HG02623 (cell line): ENCODE measurements at regions not wholly inside any gene's neighbourhood (a gene's known extent, or its start where the extent isn't known, plus 50 kb on each side); places are given as distances from the start of the nearest gene placed in this dataset.

Experiments
- ATAC-seq: cut with Tn5 transposase; IDR thresholded peaks from one replicate; pipeline ENCODE4 v1.9.1; 2021; ENCODE audit warnings: moderate library complexity; ENCODE audit not compliant: unreplicated experiment

DNA sequence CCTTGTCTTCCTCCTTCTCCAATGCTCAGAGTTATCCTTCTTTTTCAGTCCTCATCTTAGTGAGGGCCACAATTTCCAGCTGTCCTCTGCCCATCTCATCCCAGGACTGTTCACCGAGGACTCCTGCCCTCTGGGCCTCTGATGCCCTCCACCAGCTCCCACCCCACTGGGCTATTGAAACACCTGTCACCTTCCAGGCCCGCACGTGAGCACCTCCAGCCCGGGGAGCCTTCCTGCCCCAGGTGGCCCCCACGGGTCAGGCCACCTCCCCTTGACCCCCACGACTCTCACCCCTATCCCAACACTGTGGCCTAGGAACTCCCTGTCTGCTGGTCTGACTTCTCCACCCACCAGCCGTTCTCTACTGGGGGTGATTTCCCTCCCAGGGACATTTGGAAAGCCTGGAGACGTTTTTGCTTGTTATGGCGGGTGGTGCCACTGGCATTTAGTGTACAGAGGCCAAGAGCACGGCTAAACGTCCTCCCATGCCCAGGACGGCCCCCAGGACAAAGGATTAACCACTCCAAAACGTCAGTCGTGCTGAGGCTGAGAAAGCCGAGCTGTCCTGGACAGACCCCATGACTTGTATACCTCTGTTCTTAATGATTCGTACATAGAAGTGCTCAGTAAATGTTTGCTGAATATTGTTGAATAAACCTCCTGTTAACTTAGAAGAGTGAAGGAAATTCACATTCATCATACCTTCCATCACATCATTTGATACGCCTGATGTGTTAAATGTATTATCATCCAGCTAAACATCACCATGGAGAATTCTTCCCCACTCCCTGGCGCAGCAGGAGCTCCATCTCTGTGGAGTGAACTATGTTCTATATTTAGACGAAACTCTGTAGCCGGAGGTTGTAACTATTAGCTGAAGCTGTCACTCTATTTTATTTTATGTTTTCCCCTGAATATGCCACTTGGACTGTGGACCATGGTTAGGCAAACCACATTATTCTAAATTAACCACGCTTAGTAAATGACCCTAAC is 270.1 kb upstream of the SHH start:
- ATAC-seq = no peak

DNA sequence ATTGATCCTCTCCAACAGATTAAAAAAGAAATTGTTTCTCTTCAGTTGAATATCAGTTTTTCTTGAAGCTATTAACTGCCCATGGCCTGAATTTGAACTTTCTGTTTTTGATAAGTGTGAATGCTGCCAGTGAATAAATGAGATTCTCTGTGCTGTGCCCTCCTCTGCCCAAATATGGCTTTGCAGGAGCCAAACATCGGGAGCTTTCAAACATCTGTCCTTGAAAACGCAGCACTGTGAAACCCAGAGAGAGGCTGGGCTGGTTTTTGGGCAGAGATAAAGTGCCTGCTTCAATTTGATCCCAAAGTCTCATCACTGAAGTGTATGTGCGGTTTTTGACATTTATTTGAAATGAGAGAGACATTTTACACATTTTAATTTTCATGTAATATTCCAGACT is 268.3 kb upstream of the SHH start:
- ATAC-seq = no peak

DNA sequence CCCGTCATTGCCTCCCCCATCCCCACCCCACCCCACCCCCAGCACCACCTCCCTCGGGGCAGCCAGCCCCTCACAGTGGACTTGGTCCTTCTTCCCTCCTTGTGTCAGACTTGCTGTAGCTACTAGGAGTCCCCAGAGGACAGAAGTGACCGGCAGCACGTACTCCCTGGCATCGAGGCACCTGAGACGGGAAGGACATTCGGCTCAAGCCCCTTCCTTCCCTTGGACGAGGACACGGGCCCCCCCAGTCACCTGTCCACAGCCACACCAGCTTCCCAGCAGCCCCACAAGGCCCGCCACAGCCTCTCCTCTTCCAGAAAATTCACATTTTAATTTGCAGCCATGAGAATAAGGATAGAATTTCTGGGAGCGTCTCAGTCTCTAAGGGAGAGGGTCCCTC is 267.8 kb upstream of the SHH start:
- ATAC-seq = no peak

DNA sequence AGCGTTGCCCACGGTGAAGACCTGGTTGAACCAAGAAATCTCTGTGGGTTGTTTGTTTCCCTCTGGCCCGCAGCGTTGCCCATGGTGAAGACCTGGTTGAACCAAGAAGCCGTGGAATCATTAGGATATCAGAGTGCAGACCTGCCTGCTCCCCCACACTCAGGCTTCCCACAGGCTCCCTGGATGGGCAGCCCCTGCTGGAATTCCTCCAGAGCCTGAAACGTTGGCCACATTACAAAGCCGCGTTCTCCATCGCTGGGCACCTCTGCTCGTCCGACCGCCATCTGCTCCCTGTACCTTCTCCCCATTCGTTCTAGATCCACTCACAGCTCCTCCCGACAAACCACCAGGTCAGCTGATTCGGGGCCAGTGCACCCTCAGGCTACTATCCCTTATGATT is 266.9 kb upstream of the SHH start:
- no peak for ATAC-seq

GRCh38 chr7:156074982-156075615 is 262.8 kb upstream of the SHH start:
- ATAC-seq = no peak

GRCh38 chr7:156074084-156074483 is 261.8 kb upstream of the SHH start:
- ATAC-seq = no peak

DNA sequence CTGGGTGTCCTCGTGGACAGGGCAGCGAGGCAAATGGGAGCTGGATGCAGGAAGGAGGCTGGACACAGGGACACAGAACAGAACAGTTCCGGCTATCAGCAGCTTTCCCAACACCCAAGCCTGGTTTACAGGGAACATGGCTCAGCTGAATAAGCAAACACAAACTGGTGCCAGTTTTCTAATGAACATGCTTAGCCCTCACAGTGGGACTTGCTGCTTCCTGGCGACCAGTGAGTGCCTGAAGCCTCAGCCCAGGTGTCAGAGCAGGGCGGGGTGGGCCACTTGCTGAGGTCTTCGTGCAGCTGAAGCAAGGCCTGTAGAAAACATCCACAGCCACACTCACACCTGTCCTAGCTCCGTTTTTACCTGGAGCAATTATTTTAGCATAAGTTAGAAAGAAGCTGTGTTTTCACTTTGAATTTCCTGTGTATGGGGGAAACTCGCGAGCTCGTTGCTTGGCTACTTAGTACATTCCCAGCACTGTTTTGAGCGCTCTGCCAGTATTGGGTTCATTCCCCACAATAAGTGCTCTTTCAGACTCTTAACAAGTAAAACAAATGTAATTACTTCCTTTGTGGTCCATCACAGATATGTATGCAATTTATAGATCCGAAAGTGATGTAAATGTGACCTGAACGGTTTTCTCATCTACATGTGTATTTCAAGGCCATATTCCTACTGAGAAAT is 261.2 kb upstream of the SHH start:
- ATAC-seq = no peak

- no peak for ATAC-seq
Measured at GRCh38 chr7:156071612-156072011, 259.3 kb upstream of the SHH start.

- ATAC-seq = no peak
Measured at GRCh38 chr7:156069891-156070290, 257.6 kb upstream of the SHH start.

- no peak for ATAC-seq
Measured at GRCh38 chr7:156067156-156067555, 254.9 kb upstream of the SHH start.

- no peak for ATAC-seq
Measured at GRCh38 chr7:156065400-156065799, 253.1 kb upstream of the SHH start.

DNA sequence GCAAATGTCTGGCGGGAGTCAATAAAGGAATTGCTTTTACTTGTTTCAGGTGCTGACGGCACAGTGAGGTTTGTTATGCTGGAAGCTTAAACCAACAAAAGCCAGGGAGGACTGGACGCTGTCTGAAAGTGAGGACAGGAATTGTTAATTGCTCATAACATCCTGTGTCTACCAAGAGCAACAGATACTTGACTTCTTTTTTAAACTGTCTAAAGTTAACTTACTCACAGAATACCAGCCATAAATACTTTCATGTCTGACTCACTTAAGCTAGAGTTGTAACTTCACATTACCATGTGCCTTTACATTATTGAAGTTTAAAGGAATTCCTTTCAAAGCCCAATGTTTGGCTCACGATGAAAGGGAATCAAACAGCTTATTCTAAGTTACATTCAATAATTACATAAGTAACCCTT is 252.7 kb upstream of the SHH start:
- no peak for ATAC-seq

GRCh38 chr7:156063241-156063810 is 251.1 kb upstream of the SHH start:
- no peak for ATAC-seq

DNA sequence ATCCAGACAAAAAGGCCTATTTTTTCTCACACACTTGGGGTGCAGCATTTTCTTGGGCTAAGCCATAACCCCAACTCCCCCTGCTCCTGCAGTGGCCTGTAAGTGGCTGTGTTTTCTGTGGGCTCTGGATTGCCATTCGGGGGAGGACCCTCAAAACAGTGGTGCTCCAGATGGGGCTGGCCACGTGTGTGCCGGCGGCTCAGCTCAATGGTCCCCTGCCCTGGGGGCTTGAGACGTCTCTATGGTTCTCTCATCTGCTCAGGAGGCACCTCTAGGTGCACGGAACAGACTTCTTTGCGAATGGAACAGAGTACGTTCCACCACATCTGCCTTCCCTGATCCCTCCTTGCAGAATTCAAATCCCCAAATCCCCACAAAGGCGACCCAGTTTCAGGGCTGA is 250.0 kb upstream of the SHH start:
- no peak for ATAC-seq

- no peak for ATAC-seq
Measured at GRCh38 chr7:156061689-156062255, 249.5 kb upstream of the SHH start.

DNA sequence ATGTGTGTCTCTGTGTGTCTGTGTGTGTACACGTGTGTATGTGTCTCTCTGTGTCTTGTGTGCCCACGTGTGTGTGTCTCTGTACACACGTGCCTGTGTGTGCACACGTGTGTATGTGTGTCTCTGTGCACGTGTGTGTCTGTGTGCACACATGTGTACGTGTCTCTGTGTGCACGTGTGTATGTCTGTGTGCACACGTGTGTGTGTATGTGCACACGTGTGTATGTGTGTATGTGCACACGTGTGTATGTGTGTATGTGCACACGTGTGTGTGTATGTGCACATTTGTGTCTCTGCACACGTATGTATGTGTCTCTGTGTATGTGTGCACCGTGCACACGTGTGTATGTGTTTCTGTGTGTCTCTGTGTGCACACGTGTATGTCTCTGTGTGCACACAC is 248.7 kb upstream of the SHH start:
- no peak for ATAC-seq

DNA sequence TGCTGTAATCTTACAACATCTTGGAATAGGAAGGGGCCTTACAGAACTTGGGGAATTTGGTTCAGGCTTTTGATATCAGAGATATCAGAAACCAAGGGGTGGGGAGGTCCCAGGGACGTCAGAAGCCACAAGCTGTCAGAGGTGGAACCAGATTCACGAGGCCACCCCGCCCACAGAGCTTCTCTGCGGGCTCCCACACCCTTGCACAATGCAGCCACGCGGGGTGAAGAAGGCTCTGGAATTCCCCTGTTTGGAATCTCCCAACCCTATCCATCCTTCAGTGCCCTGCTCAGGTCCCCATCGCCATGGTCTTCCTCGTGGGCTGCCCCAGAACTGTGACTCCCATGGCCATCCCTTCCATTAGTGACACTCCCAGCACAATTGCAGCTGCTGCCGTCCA is 247.1 kb upstream of the SHH start:
- ATAC-seq = no peak

GRCh38 chr7:156058248-156058647 is 246.0 kb upstream of the SHH start:
- ATAC-seq = no peak

GRCh38 chr7:156056534-156056933 is 244.3 kb upstream of the SHH start:
- ATAC-seq = no peak

DNA sequence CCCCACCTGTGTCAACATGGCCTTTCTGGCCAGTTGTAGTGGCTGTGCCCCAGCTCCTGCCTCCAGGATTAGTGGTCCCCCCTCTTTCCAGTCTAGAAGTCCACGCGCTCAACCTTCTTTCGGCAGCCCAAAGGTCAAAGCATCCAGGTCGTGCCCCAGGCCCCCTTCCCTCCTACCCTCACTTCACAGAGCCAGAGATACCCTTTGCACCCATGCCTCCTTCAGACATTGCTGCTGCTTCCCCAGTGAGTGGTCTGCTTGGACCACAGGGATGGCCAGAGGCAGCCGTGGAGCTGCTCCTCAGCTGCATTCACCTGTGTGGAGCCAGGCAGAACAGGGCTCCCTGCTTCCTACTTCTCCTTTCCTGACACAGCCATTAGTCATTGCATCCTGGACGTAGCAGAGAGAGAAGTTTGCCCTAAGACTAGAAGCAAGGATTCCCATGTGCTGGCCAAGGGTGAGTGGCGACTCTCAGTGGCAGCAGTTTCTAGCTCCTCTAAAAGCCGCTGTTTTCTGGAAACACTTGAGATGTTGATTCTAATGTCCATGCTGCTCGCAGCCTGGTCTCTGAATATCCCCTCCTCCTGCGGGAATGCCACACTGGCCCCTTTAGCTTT is 243.1 kb upstream of the SHH start:
- no peak for ATAC-seq

DNA sequence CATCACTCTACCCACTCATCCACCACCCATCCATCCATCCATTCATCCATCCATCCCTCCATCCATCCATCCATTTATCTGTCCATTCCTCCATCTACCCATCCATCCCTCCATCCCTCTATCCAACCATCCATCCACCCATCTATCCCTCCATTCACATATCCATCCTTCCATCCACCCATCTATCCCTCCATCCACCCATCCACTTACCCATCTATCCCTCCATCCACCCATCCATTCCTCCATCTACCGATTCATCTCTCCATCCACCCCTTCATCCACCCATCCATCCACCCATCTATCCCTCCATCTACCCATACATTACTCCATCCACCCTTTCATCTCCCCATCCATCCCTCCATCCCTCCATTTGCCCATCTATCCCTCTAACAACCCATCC is 239.6 kb upstream of the SHH start:
- ATAC-seq = no peak
